IMR-90 (cell line): ENCODE measurements at regions not wholly inside any gene's neighbourhood (a gene's known extent, or its start where the extent isn't known, plus 50 kb on each side); places are given as distances from the start of the nearest gene placed in this dataset.

Experiments
- CTCF ChIP-seq: conservative IDR thresholded peaks from 2 replicates; pipeline ENCODE4 v1.5.1; 2012; ENCODE audit warnings: mild to moderate bottlenecking, low read depth, low read length, improper control_type of control experiment
- MAZ ChIP-seq: IDR thresholded peaks from 2 replicates; pipeline ENCODE4 v1.6.1; 2012; ENCODE audit warnings: low read depth, mild to moderate bottlenecking, low read length, improper control_type of control experiment, moderate library complexity, borderline replicate concordance
- POLR2A ChIP-seq: IDR thresholded peaks from 2 replicates; pipeline ENCODE4 v1.6.1; 2012; ENCODE audit warnings: mild to moderate bottlenecking, low read depth, low read length
- RCOR1 ChIP-seq: IDR thresholded peaks from 2 replicates; pipeline ENCODE4 v1.6.1; 2012; ENCODE audit warnings: mild to moderate bottlenecking, low read length, improper control_type of control experiment; ENCODE audit not compliant: insufficient replicate concordance
- SMC3 ChIP-seq: fragments of 150-350 bp; IDR thresholded peaks from 2 replicates; pipeline ENCODE4 v1.6.1; 2016; ENCODE audit warnings: low read depth, mild to moderate bottlenecking, antibody characterized with exemption, low read length, moderate library complexity

- TF ChIP-seq POLR2A (no peak), CTCF (no peak), MAZ (no peak), RCOR1 (no peak), SMC3 (no peak)
Measured at GRCh38 chr3:17945018-17945798, 202.8 kb upstream of the TBC1D5 start.
